ENCODE measurements at regions not wholly inside any gene's neighbourhood (a gene's known extent, or its start where the extent isn't known, plus 50 kb on each side); places are given as distances from the start of the nearest gene placed in this dataset.

GRCh38 chr6:133108419-133108818, 132.7 kb upstream of the EYA4 start:
- TF ChIP-seq, protein P1, sequence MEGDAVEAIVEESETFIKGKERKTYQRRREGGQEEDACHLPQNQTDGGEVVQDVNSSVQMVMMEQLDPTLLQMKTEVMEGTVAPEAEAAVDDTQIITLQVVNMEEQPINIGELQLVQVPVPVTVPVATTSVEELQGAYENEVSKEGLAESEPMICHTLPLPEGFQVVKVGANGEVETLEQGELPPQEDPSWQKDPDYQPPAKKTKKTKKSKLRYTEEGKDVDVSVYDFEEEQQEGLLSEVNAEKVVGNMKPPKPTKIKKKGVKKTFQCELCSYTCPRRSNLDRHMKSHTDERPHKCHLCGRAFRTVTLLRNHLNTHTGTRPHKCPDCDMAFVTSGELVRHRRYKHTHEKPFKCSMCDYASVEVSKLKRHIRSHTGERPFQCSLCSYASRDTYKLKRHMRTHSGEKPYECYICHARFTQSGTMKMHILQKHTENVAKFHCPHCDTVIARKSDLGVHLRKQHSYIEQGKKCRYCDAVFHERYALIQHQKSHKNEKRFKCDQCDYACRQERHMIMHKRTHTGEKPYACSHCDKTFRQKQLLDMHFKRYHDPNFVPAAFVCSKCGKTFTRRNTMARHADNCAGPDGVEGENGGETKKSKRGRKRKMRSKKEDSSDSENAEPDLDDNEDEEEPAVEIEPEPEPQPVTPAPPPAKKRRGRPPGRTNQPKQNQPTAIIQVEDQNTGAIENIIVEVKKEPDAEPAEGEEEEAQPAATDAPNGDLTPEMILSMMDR (IDR thresholded peaks at IDR 0.05; ENCODE audit: insufficient read depth, low read length, poor library complexity, severe bottlenecking) = no peak
- Histone ChIP-seq H3K36me3 (ENCODE audit: control insufficient read depth, insufficient read depth, low read length) (no peaks in the 10 kb centered on the region), H3K27me3 (replicated peaks; ENCODE audit: control insufficient read depth, insufficient read depth, low read length) (no peaks in the 10 kb centered on the region), H3K4me3 (replicated peaks; ENCODE audit: low read depth, low read length) (no peak overlapping the region)
- DNase-seq (ENCODE audit: extremely low read depth, insufficient read length) = no peak

DNA sequence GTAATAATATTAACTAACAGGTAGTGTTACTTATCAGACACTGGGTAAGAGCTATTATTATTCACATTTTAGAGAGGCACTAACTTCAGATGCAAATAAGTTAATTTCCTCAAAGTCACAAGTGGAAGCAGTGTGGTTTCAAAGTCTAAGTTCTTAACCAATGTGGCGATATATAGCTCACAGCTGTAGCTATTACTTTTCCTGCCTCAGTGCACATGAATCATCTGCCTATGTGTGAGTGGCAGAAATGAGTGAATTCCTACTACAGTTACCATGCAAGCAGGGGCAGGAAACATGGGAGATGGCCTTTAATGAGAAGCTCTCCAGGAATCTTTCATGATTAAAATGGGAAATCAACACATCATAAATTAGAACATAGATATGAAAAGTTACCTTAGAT, 126.2 kb upstream of the EYA4 start:
- H3K4me3 ChIP-seq (replicated peaks; ENCODE audit: low read depth, low read length) = no peak overlapping the region
- DNase-seq (ENCODE audit: extremely low read depth, insufficient read length) = no peak
- no peaks in the 10 kb centered on the region for H3K36me3 ChIP-seq (ENCODE audit: control insufficient read depth, insufficient read depth, low read length)
- H3K27me3 ChIP-seq (replicated peaks; ENCODE audit: control insufficient read depth, insufficient read depth, low read length) = no peaks in the 10 kb centered on the region
- TF ChIP-seq, protein P1 (IDR thresholded peaks at IDR 0.05; ENCODE audit: insufficient read depth, low read length, poor library complexity, severe bottlenecking) = no peak

DNA sequence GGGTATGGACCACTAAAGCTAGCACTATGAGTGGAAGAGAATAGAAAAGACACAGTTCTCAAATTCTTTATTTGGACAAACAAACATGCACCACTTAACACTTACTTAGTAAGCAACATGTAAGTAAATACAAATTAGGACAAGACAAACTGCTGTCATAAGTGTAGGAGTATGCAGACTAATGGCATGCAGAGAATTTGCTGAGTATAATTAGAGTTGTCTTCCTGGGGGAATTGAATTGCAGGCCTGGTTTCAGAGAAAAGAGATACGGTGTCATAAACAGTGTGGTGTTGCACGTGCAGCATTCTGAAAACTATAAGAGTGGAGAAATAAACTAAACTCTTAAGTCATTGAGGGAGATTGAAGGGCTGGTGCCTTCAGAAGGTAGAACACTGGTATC, 125.2 kb upstream of the EYA4 start:
- H3K4me3 ChIP-seq (replicated peaks; ENCODE audit: low read depth, low read length) = no peak overlapping the region
- H3K36me3 ChIP-seq (ENCODE audit: control insufficient read depth, insufficient read depth, low read length) = no peaks in the 10 kb centered on the region
- no peak for DNase-seq (ENCODE audit: extremely low read depth, insufficient read length)
- TF ChIP-seq, protein P1 (IDR thresholded peaks at IDR 0.05; ENCODE audit: insufficient read depth, low read length, poor library complexity, severe bottlenecking) = no peak
- no peaks in the 10 kb centered on the region for H3K27me3 ChIP-seq (replicated peaks; ENCODE audit: control insufficient read depth, insufficient read depth, low read length)

GRCh38 chr6:133128191-133128590, 113.0 kb upstream of the EYA4 start:
- no peak for DNase-seq (ENCODE audit: extremely low read depth, insufficient read length)
- H3K27me3 ChIP-seq (replicated peaks; ENCODE audit: control insufficient read depth, insufficient read depth, low read length) = no peaks in the 10 kb centered on the region
- H3K36me3 ChIP-seq (ENCODE audit: control insufficient read depth, insufficient read depth, low read length) = no peaks in the 10 kb centered on the region
- H3K4me3 ChIP-seq (replicated peaks; ENCODE audit: low read depth, low read length) = no peak overlapping the region
- TF ChIP-seq, protein P1 (IDR thresholded peaks at IDR 0.05; ENCODE audit: insufficient read depth, low read length, poor library complexity, severe bottlenecking) = no peak

GRCh38 chr6:133129556-133129955, 111.6 kb upstream of the EYA4 start:
- no peaks in the 10 kb centered on the region for H3K27me3 ChIP-seq (replicated peaks; ENCODE audit: control insufficient read depth, insufficient read depth, low read length)
- DNase-seq (ENCODE audit: extremely low read depth, insufficient read length) = no peak
- H3K4me3 ChIP-seq (replicated peaks; ENCODE audit: low read depth, low read length) = no peak overlapping the region
- no peaks in the 10 kb centered on the region for H3K36me3 ChIP-seq (ENCODE audit: control insufficient read depth, insufficient read depth, low read length)
- TF ChIP-seq, protein P1 (IDR thresholded peaks at IDR 0.05; ENCODE audit: insufficient read depth, low read length, poor library complexity, severe bottlenecking) = no peak

GRCh38 chr6:133130863-133131262, 110.3 kb upstream of the EYA4 start:
- TF ChIP-seq, protein P1 (IDR thresholded peaks at IDR 0.05; ENCODE audit: insufficient read depth, low read length, poor library complexity, severe bottlenecking) = no peak
- no peak overlapping the region for H3K4me3 ChIP-seq (replicated peaks; ENCODE audit: low read depth, low read length)
- H3K36me3 ChIP-seq (ENCODE audit: control insufficient read depth, insufficient read depth, low read length) = no peaks in the 10 kb centered on the region
- no peaks in the 10 kb centered on the region for H3K27me3 ChIP-seq (replicated peaks; ENCODE audit: control insufficient read depth, insufficient read depth, low read length)
- no peak for DNase-seq (ENCODE audit: extremely low read depth, insufficient read length)
